Panc1 (cell line): ENCODE measurements at regions not wholly inside any gene's neighbourhood (a gene's known extent, or its start where the extent isn't known, plus 50 kb on each side); places are given as distances from the start of the nearest gene placed in this dataset.

ENCODE experiments used
- POLR2AphosphoS5 ChIP-seq: IDR thresholded peaks from 2 replicates; pipeline ENCODE4 v1.6.1; 2012; ENCODE audit warnings: mild to moderate bottlenecking, low read depth, low read length, moderate library complexity
- SIN3A ChIP-seq: IDR thresholded peaks from 2 replicates; pipeline ENCODE4 v1.6.1; 2012; ENCODE audit warnings: low read depth, mild to moderate bottlenecking, low read length, moderate library complexity, borderline replicate concordance; ENCODE audit not compliant: insufficient read depth
- TCF7L2 ChIP-seq: IDR thresholded peaks from 2 replicates; pipeline ENCODE4 v1.6.1; 2011; ENCODE audit warnings: mild to moderate bottlenecking, low read depth, low read length, inconsistent platforms
- TF ChIP-seq, protein P1 (sequence below): fragments of 450-650 bp; IDR thresholded peaks from 2 replicates; pipeline ENCODE4 v1.5.1; 2017; ENCODE audit warnings: mild to moderate bottlenecking
- TF ChIP-seq, protein P2 (sequence below), 2 experiments: IDR thresholded peaks; 2 replicates each; pipeline ENCODE4 v1.6.1; 2011 to 2012; ENCODE audit warnings: low read depth in 2 of 2, control low read depth in 1 of 2, low read length in 1 of 2, mild to moderate bottlenecking in 1 of 2, moderate library complexity in 1 of 2; ENCODE audit not compliant: insufficient read depth in 1 of 2

DNA sequence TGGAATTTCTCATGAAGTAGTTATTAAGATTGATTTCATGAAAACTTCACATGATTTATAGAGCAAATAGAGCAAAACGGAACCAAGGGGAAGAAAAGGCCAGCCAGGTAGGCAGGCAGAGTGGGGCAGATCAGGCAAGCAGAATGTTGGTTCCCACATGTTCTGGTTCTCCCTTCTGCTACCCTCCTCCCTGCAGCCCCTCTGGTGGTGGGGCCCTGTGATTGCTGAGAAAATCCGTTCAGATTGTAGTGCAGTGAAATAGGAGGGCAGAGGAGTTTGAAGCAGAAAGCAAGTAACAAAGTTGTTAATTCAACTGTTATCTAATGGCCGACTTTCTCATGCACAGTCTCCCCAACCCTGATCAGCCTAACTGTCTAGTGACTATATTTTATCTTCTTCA, 185.3 kb downstream of the MID1IP1 start:
- TF ChIP-seq, protein P1, sequence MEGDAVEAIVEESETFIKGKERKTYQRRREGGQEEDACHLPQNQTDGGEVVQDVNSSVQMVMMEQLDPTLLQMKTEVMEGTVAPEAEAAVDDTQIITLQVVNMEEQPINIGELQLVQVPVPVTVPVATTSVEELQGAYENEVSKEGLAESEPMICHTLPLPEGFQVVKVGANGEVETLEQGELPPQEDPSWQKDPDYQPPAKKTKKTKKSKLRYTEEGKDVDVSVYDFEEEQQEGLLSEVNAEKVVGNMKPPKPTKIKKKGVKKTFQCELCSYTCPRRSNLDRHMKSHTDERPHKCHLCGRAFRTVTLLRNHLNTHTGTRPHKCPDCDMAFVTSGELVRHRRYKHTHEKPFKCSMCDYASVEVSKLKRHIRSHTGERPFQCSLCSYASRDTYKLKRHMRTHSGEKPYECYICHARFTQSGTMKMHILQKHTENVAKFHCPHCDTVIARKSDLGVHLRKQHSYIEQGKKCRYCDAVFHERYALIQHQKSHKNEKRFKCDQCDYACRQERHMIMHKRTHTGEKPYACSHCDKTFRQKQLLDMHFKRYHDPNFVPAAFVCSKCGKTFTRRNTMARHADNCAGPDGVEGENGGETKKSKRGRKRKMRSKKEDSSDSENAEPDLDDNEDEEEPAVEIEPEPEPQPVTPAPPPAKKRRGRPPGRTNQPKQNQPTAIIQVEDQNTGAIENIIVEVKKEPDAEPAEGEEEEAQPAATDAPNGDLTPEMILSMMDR: no peak
- TF ChIP-seq POLR2AphosphoS5: no peak
- TF ChIP-seq, protein P2, sequence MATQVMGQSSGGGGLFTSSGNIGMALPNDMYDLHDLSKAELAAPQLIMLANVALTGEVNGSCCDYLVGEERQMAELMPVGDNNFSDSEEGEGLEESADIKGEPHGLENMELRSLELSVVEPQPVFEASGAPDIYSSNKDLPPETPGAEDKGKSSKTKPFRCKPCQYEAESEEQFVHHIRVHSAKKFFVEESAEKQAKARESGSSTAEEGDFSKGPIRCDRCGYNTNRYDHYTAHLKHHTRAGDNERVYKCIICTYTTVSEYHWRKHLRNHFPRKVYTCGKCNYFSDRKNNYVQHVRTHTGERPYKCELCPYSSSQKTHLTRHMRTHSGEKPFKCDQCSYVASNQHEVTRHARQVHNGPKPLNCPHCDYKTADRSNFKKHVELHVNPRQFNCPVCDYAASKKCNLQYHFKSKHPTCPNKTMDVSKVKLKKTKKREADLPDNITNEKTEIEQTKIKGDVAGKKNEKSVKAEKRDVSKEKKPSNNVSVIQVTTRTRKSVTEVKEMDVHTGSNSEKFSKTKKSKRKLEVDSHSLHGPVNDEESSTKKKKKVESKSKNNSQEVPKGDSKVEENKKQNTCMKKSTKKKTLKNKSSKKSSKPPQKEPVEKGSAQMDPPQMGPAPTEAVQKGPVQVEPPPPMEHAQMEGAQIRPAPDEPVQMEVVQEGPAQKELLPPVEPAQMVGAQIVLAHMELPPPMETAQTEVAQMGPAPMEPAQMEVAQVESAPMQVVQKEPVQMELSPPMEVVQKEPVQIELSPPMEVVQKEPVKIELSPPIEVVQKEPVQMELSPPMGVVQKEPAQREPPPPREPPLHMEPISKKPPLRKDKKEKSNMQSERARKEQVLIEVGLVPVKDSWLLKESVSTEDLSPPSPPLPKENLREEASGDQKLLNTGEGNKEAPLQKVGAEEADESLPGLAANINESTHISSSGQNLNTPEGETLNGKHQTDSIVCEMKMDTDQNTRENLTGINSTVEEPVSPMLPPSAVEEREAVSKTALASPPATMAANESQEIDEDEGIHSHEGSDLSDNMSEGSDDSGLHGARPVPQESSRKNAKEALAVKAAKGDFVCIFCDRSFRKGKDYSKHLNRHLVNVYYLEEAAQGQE (IDR thresholded peaks at IDR 0.05; ENCODE audit: insufficient read depth in 1 of 2, low read depth in 2 of 2, low read length in 1 of 2): no peak
- no peak for TF ChIP-seq SIN3A
- no peak for TF ChIP-seq TCF7L2
